ENCODE measurements at regions not wholly inside any gene's neighbourhood (a gene's known extent, or its start where the extent isn't known, plus 50 kb on each side); places are given as distances from the start of the nearest gene placed in this dataset.
"Not testable (repeated sequence)": the region's sequence is repeated elsewhere in the genome, so short reads cannot be mapped to it uniquely, and the experiment has no call there.

DNA sequence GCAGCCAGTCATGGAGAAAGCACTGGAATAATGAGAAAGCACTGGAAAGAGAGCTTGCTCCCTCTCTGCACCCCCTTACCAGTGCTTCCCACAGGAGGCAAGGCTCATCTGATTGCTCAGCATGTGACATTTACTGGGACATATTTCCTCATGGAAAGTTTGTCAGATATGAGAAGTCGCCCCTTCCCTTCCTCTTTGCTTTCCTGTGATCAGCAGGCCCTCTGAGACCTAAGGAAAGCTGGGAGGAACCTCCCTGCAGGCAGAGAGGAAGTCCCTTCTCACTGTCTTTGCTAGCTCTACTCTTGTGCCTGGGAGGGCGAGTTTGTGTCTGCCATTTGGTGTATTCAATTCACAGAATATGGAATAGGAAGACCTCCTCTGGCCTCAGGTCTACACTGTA, 283.8 kb downstream of the ALDH8A1 start:
- DNase-seq, result no peak

DNA sequence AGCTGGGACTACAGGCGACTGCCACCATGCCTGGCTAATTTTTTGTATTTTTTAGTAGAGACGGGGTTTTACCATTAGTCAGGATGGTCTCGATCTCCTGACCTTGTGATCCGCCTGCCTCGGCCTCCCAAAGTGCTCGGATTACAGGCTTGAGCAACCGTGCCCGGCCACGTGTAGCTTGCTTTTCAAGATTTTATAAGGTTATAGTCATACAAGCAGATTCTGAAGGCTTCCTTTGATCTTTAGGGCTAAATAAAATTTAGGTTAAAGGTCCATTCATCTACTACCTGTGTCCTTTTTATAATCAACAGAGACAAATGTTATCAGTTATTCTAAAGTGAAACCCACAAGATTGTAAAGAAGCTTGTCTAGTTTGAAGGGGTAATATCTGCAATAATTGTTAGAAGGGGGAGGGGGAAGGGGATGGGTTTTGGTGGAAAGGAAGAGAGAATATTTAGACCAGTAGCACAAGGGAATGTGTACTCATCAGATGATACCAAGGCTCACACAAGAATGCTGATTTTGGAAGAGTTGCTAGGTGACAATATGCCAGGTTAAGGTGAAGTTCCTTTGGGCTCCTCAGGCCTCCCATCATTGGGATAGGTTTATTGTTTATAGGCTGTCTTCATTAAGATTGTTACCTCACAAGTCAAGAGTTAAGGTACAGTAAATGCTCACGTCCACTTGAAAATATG, 284.7 kb downstream of the ALDH8A1 start:
- no peak for DNase-seq

GRCh38 chr6:134663800-134664535, 285.9 kb downstream of the ALDH8A1 start:
- DNase-seq, result no peak

DNA sequence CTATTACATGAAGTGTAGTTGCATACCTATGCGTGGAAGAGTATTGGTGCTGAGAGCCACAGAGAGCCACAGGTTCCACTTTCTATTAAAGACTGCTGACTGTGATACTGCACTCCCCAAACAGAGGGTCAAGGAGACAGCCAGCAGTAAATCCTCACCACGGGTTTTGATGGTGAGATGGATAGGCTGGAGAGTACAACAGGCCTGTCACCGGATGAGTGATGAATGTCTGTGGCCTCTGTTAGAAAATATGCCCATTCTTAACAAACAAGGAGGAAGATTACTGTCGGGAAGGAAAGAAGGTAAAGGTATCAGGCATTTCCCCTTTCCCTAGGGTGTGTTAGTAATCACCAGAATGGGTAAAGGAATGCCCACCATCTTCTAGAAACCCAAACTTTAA, 286.5 kb downstream of the ALDH8A1 start:
- DNase-seq, result no peak

GRCh38 chr6:134662077-134662700, 287.7 kb downstream of the ALDH8A1 start:
- DNase-seq, result no peak

GRCh38 chr6:134659885-134660284, 290.0 kb downstream of the ALDH8A1 start:
- not testable (repeated sequence) for DNase-seq

GRCh38 chr6:134658596-134658995, 291.3 kb downstream of the ALDH8A1 start:
- DNase-seq, result no peak

- no peak for DNase-seq
Observed at GRCh38 chr6:134657751-134658527, 292.0 kb downstream of the ALDH8A1 start.

DNA sequence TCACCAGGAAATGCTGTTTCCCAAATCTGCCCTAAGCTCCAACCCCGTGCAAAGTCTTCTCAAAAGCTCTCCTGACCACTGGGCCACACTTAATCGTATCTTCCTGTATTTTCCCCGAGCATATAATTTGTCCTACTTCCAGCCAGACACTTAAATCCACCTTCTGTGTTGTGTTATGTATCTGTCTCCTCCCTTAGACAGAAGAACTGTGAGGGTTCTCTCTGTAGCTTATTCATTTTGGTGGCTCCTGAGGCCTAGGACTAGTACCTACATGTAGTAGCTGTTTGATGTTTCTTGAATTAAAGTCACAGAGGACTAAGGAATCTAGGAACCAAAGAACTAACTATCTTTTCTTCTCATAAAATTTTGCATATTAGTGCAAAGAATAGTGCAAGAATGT, 292.6 kb downstream of the ALDH8A1 start:
- DNase-seq, result no peak

DNA sequence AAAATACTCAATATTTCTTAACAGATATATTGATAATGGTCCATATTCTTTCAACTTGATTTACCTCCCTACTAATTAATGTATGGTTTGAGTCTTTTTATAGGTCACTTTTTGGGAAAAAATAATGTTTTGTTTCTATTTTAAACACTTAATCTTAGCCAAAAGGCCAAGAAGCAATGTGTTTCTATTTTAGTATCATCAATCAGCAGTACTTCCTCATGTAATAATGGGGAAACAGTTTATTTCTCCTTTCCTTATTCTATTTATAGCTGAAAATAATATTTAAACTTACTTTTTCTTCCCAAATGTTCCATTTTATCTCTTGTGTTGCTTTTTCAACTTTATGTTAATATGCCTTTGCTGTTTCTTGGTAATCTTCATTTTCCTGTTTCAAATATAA, 295.1 kb downstream of the ALDH8A1 start:
- DNase-seq, result no peak

GRCh38 chr6:134651519-134651918, 298.4 kb downstream of the ALDH8A1 start:
- DNase-seq, result no peak

DNA sequence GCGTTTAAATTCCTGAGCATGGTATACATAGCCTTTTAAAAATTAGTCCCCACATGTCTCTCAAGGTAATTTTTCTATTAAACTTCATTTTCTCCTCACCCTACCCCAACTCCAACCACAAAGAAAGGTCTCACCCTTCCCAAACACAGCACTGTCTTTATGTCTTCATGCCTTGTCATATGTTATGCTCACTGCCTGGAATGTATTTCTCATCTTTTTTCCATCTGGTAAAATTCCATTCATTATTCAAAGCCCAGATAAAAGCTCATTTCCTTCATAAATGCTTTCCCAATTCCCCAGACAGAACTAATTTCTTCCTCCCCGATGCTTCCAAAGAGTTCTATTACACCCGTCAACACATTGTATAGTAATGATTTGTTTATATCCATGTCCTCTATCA, 302.0 kb downstream of the ALDH8A1 start:
- DNase-seq, result no peak

DNA sequence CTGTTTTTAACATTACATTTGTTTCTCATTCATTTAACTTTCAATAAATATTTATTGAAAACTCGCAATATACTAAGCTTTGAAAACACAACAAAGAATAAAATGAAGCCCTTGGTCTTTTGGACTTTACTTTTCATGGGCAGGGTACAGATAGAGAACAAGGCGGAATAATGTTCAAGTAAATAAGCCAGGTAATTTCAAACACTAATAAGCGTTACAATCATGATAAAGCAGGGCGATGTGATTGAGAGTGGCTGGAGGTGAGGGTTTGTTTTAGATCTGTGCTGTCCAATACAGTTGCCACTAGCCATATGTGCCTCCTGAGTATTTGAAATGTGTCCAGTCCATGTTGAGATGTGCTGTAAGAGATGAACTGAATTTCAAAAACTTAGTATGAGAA, 307.1 kb downstream of the ALDH8A1 start:
- no peak for DNase-seq

GRCh38 chr6:134642279-134642678, 307.6 kb downstream of the ALDH8A1 start:
- no peak for DNase-seq

DNA sequence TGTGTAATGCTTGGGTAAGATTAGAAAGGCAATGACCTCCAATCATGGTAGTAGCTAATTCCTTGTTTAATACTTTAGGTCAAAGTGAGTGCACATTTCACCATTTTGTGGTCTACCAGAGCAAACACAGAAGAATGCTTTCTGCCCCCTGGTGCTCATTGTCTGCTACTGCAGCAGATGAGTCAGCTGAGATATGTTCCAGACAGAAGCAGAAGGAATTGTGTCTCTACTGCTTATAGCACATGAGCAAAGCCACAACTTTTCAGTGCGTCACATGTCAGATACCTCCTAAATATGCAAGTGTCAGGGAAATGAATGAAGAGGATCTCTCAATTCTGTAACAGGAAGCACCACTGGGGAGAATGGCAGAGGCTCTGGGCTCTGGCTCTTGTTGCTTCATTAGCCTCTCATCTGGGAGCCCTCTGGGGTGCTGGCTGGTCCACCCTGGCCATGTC, 308.9 kb downstream of the ALDH8A1 start:
- DNase-seq, result peak; percentile 36 to 60 (median 40)

- DNase-seq, result no peak
Observed at GRCh38 chr6:134640229-134640628, 309.7 kb downstream of the ALDH8A1 start.

DNA sequence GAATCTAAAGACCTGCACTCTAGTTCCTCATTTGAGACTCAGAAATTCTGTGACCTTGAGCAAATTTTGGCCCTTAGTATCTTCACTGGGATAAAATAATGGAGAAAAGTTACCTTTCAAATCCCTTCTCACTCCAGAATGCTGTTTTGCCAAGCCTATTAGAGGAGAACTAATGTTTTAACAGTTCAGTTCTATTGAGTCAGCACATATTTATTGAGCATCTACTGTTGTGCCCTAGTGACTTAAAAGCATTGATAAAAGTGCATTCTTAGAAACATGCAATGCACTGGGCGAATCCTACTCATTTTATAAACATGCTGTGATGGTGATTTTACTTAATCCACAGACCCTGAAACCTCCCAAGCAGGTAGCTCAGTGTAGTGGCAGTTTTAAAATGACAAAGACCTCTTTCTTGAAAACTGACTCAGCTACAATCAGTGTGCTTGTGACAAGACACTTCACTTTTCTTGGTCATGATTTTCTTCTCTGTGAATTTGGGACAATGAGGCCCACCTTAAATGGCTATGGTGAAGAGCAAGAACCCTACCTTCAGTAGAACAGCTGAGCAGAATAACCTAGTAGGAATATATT, 312.0 kb downstream of the ALDH8A1 start:
- DNase-seq, result no peak

DNA sequence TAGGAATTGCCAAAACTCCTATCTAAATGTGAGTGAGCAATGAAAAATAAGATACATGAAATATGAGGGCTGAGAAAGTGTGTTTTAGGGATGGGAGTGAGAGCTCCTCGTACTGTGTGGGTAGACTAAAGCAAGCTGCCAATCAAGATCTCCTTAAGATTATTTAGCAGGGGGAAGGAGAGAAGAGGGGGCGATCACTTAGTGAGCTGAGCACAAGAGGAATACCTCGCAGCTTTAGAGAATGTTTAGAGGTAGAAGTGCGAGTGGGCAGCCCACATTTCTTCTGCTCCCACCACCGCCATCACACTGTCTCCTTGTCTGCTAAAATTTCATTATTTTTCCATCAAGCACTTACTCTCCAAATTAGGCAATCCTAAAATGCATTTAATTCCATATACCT, 312.6 kb downstream of the ALDH8A1 start:
- DNase-seq, result no peak

- no peak for DNase-seq
Observed at GRCh38 chr6:134636186-134636799, 313.6 kb downstream of the ALDH8A1 start.

DNA sequence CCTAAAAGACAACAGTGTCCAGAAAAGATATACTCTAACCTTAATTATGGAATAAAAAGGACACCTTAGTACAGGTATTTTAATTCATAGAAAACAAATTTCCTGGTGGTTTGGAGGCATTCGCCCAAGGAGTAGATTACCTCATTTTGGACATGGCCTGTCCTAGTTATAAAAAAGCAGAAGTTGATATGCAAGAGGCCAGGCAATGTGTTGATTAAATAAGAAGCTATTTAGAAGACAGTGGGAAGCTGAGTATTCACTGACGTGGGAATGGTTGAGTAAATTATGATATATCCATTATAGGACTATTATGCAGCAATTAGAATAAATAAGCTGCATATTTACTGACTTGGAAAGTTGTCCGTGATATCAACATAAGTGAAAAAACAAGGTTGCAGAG, 314.9 kb downstream of the ALDH8A1 start:
- DNase-seq, result no peak

DNA sequence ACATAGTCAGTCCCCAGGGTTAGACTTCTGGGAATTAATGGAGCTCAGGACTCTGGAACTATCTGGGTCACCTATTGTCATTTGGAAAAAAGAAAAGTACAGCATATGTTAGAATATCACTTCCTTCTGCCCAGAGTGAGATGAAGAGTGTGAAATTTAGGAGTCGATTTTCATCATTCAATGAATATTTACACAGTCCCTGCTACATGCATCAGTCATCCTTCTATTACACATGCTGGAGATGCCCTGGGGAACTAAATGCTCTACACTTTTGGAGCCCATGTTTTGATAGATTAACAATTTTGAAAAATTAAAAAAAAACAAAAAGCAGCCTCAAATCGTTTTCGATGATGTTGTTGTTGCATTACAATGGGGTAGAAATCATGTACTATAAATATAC, 315.4 kb downstream of the ALDH8A1 start:
- DNase-seq, result no peak
